HFFc6 (cell line): ENCODE measurements at regions not wholly inside any gene's neighbourhood (a gene's known extent, or its start where the extent isn't known, plus 50 kb on each side); places are given as distances from the start of the nearest gene placed in this dataset.
"Not testable (repeated sequence)": the region's sequence is repeated elsewhere in the genome, so short reads cannot be mapped to it uniquely, and the experiment has no call there.

Experiments used
- DNase-seq: peaks from one replicate; pipeline ENCODE4 v3.0.0-alpha.2; 2018
- H3K27ac Mint-ChIP-seq: 2 replicates; pipeline ENCODE4 v1.8.0; 2020; ENCODE audit warnings: mild to moderate bottlenecking, mixed read lengths
- H3K27me3 Mint-ChIP-seq: 2 replicates; pipeline ENCODE4 v1.8.0; 2021; ENCODE audit warnings: mild to moderate bottlenecking, moderate library complexity, mixed read lengths; ENCODE audit not compliant: insufficient read depth
- H3K36me3 Mint-ChIP-seq: 2 replicates; pipeline ENCODE4 v1.8.0; 2021; ENCODE audit warnings: low read depth, mixed read lengths
- H3K4me1 Mint-ChIP-seq: 2 replicates; pipeline ENCODE4 v1.8.0; 2020; ENCODE audit warnings: low read depth, mixed read lengths
- H3K4me3 Mint-ChIP-seq: 2 replicates; pipeline ENCODE4 v1.8.0; 2020; ENCODE audit warnings: mild to moderate bottlenecking, moderate library complexity, mixed read lengths
- H3K9me3 Mint-ChIP-seq: 2 replicates; pipeline ENCODE4 v1.8.0; 2020; ENCODE audit warnings: mild to moderate bottlenecking, mixed read lengths
- TF ChIP-seq, protein P1 (sequence below): fragments of 200-600 bp; sonication (generic); IDR thresholded peaks from 2 replicates; pipeline ENCODE4 v1.5.0; 2021; ENCODE audit warnings: antibody characterized with exemption, mild to moderate bottlenecking

- Mint-ChIP-seq H3K27ac (no peak overlapping the region), H3K9me3 (peaks cover 40% of the 10 kb centered on the region)
- no peak for DNase-seq
Observed at GRCh38 chr9:90515510-90515909, 127.1 kb downstream of the DIRAS2 start.

DNA sequence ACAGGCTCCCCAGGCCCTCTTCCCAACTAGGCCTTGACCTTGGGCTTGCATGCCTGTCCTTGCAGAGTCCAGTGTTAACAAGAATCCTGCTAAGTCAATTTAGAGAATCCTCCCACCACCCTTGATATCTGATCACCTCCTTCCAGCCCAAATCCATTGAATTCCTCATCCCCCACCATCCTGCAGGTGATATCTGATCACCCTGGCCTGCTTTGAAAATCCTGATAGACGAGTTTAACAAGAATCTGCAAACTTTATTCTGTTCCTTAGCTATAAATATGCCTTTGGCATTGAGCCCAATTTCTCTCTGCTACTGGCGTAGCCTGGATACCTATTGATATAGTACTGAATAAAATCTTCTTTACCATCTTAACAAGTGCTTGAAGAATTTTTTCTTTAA lies 125.5 kb downstream of the DIRAS2 start:
- no peaks in the 10 kb centered on the region for H3K4me1 Mint-ChIP-seq
- H3K27ac Mint-ChIP-seq: no peak overlapping the region
- DNase-seq: no peak
- H3K4me3 Mint-ChIP-seq: no peak overlapping the region
- no peaks in the 10 kb centered on the region for H3K27me3 Mint-ChIP-seq
- TF ChIP-seq, protein P1, sequence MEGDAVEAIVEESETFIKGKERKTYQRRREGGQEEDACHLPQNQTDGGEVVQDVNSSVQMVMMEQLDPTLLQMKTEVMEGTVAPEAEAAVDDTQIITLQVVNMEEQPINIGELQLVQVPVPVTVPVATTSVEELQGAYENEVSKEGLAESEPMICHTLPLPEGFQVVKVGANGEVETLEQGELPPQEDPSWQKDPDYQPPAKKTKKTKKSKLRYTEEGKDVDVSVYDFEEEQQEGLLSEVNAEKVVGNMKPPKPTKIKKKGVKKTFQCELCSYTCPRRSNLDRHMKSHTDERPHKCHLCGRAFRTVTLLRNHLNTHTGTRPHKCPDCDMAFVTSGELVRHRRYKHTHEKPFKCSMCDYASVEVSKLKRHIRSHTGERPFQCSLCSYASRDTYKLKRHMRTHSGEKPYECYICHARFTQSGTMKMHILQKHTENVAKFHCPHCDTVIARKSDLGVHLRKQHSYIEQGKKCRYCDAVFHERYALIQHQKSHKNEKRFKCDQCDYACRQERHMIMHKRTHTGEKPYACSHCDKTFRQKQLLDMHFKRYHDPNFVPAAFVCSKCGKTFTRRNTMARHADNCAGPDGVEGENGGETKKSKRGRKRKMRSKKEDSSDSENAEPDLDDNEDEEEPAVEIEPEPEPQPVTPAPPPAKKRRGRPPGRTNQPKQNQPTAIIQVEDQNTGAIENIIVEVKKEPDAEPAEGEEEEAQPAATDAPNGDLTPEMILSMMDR: no peak
- peaks cover 38% of the 10 kb centered on the region for H3K9me3 Mint-ChIP-seq
- no peaks in the 10 kb centered on the region for H3K36me3 Mint-ChIP-seq

More at GRCh38 chr9:90515510-90515909, 127.1 kb downstream of the DIRAS2 start:
- Mint-ChIP-seq H3K27me3 (no peaks in the 10 kb centered on the region), H3K36me3 (no peaks in the 10 kb centered on the region), H3K4me1 (no peaks in the 10 kb centered on the region), H3K4me3 (no peak overlapping the region)
- TF ChIP-seq, protein P1: no peak

DNA sequence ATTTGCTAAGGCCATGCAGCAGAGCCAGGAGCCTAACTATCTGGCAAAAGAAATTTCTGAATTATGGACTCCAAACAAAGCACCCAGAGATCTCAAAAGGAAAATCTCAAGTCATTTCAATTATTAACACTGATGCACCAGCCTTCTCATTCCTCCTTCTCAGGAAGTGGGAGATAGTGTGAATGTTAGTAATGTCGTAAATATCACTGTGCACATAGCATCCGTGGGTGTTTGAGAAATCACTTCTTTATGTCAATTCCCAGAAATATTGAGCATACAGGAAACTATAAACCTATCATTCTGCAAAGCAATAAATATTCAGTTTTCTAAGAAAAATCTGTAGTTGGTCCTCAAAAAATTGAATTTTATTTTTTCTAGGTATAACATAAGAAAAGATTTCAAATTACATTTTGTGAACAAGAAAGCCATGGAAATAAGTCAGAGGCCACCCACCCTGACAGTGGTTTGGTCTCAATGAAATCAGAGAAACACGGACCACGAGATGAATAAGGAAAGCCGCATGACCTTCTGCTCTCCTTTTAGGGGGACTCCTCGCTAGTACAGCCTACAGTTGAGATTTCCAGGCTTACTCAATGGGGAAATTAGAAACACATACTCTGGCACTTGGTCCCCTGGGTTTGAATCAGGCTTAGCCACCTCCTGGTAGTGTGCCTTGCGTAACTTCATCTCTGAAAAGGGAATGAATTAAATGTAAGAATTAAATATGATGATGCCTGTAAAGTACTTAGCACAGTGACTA lies 120.6 kb downstream of the DIRAS2 start:
- no peaks in the 10 kb centered on the region; the same call in 1 of the 2 replicates for H3K27me3 Mint-ChIP-seq
- no peaks in the 10 kb centered on the region for H3K4me1 Mint-ChIP-seq
- peaks cover 25% of the 10 kb centered on the region for H3K9me3 Mint-ChIP-seq
- no peak overlapping the region for H3K27ac Mint-ChIP-seq
- no peak for DNase-seq
- TF ChIP-seq, protein P1: no peak
- H3K36me3 Mint-ChIP-seq: no peaks in the 10 kb centered on the region
- H3K4me3 Mint-ChIP-seq: no peak overlapping the region

- DNase-seq: no peak
- Mint-ChIP-seq H3K27me3 (no peaks in the 10 kb centered on the region; the same call in 1 of the 2 replicates), H3K9me3 (peaks cover 31% of the 10 kb centered on the region), H3K36me3 (no peaks in the 10 kb centered on the region), H3K4me1 (no peaks in the 10 kb centered on the region), H3K27ac (no peak overlapping the region), H3K4me3 (no peak overlapping the region)
- TF ChIP-seq, protein P1: no peak
Observed at GRCh38 chr9:90523958-90524357, 118.7 kb downstream of the DIRAS2 start.

DNA sequence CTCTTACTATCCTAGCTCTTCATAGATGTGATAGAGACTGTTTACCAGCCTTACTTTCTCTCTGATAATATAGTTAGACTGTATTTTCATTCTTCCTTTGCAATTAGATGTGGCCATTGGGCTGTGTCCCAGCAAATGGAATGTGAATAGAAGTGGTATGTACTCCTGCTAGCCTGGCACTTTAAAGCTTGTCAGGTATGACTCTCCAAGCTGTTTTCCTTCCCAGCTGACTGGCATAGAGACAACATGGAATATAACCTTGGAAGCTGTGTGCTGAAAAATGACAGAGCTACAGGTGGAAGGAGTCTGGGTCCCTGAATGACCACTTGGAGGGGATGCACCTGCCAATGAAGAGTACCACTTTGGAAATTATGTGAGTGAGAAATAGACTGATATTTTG lies 116.2 kb downstream of the DIRAS2 start:
- no peak for DNase-seq
- no peaks in the 10 kb centered on the region for H3K36me3 Mint-ChIP-seq
- H3K4me1 Mint-ChIP-seq: no peaks in the 10 kb centered on the region
- peaks cover 27% of the 10 kb centered on the region for H3K9me3 Mint-ChIP-seq
- H3K27ac Mint-ChIP-seq: no peak overlapping the region
- H3K27me3 Mint-ChIP-seq: no peaks in the 10 kb centered on the region; the same call in 1 of the 2 replicates
- no peak overlapping the region for H3K4me3 Mint-ChIP-seq
- TF ChIP-seq, protein P1: no peak

- H3K36me3 Mint-ChIP-seq, H3K4me3 Mint-ChIP-seq, DNase-seq, H3K27ac Mint-ChIP-seq, H3K4me1 Mint-ChIP-seq, H3K27me3 Mint-ChIP-seq: not testable (repeated sequence)
- H3K9me3 Mint-ChIP-seq: peaks cover 46% of the 10 kb centered on the region
Observed at GRCh38 chr9:90536094-90536493, 106.5 kb downstream of the DIRAS2 start.
